Stimulated activated CD4-positive, alpha-beta T cell treated with anti-CD3 and anti-CD28 coated beads, Interleukin-4, amount 100 ng/mL, for 48 hours (primary cell): ENCODE measurements at regions not wholly inside any gene's neighbourhood (a gene's known extent, or its start where the extent isn't known, plus 50 kb on each side); places are given as distances from the start of the nearest gene placed in this dataset.
"Not testable (repeated sequence)": the region's sequence is repeated elsewhere in the genome, so short reads cannot be mapped to it uniquely, and the experiment has no call there.

Source experiments
- DNase-seq, 2 donors: peaks; one replicate each; pipeline ENCODE4 v3.0.0-alpha.2; 2020; ENCODE audit warnings: low read depth in 2 of 2

DNA sequence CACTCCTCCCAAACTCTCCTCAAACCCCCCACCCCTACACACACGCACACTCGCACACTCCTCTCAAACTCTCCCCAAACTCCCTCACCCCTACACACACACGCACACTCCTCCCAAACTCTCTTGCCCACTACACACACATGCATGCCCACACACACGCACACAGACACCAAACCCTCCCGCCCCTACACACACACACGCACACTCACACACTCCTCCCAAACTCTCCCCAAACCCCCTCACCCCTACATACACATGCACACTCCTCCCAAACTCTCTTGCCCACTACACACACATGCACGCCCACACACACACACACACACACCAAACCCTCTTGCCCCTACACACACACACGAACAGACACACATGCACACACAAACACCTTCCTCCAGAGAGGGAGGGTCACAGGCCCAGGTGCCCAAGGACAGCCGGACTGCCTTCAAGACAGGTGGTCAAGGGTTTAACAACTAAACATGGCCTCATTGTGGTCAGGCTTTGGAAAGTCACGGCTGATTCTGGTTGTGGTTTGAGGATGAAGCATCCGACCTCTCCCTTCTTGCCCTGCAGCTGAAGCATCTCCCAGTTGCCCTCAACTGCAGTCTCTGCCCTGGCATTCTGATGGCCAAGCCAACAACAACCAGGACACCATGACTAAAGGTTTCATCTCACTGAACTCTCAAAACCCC lies 72.3 kb upstream of the SNTG2 start:
- no peak for DNase-seq

DNA sequence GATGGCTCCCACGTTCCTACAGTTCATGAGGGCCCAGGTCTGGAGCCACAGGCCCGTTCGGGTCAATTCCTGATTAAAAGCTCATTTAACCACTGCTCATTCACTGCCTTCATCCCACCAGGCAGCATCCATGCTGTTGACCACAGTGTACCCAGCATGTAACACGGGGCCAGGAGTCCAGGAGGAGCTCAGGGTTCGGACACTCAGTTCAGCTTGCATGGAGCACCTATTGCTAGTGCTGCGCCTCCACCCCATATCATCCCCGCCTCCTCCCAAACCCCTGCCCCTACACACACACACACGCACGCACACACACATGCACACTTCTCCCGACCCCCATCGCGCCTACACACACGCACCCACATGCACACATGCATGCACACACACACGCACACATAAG lies 72.9 kb upstream of the SNTG2 start:
- no peak for DNase-seq

DNA sequence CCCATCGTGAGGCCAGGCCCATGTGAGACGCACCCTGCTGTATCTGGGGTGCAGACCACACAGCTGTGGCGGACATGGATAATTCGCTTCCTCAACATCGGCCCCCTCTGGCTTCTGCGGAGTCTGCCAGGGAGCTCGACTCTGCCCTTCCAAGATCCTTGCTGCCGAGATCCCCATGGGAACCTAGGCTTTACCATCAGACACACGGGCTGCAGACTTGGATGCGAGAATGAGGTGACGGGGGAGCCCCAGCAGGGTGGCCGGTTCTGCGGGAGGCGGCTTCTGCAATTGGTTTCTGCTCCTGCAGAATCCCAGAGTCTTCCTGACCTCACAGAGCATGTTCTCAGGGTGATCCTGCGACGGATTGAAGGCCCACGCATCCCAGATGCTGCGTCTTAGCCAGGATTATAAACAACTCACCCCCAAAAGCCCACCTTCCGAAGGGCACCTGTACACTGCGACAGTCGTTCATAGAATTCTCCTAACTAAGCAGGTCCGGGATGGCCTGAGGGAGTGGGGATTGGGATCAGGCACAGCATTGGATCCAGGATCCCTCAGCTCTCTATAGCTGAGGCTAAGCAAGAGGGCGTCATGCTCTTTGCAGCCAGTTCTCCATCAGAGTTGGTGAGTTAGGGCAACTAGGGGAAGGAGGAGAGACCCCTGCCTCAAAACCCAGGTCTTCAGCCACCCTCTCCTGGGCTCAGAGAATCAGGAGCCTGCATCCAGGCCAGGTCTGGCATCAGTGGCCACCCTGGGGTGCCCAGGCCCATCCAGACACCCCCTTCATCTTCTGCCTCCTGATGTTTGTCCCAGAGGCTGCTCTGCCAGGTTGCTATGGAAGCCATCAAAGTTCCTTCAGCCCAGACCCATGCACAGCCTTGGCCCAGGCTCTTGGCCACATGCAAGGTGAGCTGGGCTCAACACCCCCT lies 74.7 kb upstream of the SNTG2 start:
- no peak for DNase-seq

DNA sequence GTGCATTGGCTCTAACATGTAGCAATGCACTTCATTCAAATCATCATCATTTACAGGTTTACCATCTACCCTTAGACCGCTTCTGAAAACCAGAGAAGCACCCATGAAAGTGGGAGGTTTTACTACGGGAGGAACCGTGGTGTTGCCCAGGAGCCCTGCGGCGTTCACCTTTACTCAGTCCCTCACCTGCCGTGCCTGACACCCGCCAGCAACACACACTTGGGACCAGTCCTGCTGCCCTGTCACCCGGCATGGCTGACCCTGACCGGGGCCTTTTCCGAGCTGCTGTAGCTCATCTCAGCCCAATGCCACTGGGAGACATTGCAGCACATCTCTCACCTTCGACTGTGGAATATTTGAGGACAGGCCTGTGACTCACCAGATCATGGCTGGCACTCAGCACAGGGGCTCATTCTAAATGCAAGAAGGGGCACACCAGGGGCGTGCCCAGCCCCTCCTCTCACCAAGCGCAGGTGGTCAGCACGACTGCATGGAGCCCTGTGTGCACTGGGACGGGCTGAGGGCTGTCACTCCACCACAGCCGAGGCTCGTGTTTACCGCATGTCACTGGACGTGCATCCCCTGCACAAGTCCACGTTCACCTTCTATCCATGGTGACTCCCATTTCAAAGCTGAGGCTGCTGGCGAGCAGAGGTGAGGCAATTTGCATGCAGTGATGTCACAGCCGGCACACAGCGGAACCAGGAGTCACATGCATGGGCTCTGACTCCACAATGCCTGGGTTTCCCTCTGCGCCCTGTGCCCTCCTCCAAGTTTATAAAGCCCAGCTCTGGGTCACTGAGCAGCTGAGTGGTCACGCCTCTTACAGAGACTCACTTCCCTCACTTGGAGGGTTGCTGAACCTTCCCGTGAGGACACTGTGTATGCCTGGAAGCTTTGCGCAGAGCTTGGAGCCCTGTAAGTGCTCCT lies 76.7 kb upstream of the SNTG2 start:
- no peak for DNase-seq

DNA sequence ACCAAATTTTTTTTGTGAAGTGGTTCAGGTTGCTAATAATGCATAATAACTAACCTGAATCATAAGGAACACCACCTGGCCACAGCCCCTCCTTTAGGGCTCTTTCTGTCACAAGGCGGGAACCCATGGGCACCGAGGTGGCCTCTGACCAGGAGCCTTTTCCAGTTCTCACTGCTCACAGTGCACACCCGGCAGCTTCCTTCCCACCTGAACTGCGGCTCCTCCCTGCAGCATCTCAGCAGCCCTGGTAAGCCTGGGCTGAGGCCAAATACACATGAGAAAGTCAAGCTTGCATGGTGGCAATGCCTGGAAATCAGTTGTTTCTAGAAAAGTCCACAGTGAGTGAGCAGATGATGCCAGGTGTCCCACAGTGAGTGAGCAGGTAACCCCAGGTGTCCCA lies 77.6 kb upstream of the SNTG2 start:
- no peak for DNase-seq

DNA sequence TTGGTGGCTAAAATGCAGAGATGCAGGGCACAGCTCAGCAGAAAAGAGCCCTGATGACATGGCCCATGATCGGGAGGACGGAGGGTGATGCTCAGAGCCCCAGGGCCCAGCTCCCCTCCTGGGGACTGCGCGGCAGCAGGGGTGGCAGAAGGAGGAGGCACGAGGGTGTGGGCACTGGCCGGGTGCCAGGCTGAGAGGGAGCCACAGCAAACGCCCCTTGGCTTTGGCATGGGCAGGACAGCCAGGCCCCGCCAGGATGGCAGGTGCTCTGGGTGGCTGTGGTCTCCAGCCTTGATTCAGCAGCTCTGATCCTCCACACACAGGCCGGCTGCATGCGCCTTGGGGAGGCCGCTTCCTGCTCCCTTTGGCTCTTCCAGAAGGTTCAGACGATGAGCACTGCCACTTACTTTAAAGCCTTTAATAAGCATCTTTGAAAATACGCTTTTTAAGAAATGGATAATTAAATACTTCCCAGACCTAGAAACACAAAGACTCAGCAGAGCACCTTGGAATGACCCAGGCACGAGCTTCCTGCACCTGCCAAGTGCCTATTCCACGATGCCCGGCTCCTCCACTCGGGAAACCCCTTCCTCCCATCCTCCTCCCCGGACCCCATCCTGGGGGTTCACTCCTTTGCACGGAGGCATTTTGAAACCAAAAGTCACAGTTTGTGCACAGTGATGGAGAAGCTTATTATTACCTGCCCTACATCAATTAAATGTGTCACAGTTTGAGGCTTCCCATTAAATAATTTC lies 78.5 kb upstream of the SNTG2 start:
- DNase-seq: no peak

DNA sequence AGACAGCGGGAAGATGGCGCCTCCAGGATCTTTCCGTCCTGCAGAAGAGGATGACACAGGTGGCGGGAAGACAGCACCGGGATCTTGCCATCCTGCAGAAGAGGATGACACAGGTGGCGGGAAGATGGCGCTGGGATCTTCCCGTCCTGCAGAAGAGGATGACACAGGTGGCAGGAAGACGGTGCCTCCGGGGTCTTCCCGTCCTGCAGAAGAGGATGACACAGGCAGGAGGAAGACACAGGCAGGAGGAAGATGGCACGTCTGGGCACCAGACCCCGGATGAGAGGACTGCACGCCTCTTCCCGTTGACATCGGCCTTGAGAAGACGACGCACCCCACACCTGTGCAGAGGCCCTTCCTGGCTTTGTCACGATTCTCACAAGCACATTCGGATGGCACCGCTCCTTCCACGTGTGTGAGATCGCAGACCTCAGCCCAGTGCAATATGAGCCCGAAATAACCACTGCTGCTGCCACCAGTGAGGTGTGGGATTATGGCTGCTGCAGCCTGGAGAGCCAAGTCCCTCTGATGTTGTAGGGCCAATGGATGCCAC lies 79.4 kb upstream of the SNTG2 start:
- no peak for DNase-seq

DNA sequence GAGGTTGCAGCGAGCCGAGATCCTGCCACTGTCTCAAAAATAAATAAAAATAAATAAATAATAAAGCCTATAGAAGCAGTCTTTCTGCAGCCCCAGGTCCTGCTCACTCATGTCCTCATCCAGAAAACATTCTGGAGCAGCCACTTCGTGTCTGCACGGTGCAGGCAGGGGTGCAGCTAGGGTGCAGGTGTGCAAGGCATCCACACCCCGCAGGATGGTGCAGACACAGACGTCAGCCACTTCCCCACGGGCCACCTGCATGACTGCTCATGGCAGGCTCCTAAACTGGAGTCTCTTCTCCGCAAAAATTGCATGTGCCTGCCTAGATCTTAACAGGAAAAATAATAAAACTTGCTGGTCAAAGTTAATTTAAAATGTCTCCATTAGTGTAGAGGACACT lies 80.2 kb upstream of the SNTG2 start:
- no peak for DNase-seq

DNA sequence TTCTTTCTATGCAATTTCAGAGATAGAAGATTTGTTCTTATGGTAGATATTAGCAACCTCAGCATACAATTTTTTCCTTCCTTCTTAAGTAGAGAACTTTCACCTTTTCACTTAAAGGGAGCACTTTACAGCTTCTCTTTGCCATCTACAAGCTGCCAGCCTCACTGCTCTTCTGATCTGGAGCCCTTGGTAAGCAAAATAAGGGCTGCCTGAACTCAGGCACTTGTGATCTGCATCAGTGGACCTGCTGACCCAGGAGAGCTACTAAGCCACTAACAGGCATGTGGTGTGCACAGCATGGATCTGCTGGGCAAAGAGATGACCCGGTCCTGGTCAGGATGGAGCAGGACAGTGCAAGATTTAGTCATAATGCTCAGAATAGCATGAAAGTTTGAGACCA lies 80.8 kb upstream of the SNTG2 start:
- DNase-seq: no peak

DNA sequence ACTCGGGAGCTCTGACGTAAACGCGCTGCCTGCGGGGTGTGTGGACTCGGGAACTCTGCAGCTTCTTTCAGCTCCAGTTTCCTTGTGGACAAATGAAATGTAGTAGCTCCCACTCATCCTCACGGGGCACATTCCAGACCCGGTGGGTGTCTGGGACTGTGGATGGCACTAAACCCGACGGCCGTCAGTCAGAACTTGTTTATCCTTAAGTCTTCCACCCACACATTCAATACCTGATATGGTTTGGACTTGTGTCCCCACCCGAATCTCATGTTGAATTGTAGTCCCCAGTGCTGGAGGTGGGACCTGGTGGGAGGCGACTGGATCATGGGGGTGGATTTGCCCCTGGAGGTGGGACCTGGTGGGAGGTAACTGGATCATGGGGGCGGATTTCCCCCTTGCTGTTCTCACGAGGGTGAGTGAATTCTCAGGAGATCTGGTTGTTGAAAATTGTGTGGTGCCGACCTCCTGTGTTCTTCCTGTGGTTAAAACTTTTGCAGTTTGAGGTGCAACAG lies 81.2 kb upstream of the SNTG2 start:
- DNase-seq: no peak

DNA sequence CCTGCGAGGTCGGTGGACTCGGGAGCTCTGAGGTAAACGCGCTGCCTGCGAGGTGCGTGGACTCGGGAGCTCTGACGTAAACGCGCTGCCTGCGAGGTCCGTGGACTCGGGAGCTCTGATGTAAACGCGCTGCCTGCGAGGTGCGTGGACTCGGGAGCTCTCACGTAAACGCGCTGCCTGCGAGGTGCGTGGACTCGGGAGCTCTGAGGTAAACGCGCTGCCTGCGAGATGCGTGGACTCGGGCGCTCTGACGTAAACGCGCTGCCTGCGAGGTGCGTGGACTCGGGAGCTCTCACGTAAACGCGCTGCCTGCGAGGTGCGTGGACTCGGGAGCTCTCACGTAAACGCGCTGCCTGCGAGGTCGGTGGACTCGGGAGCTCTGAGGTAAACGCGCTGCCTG lies 81.8 kb upstream of the SNTG2 start:
- DNase-seq: not testable (repeated sequence)

DNA sequence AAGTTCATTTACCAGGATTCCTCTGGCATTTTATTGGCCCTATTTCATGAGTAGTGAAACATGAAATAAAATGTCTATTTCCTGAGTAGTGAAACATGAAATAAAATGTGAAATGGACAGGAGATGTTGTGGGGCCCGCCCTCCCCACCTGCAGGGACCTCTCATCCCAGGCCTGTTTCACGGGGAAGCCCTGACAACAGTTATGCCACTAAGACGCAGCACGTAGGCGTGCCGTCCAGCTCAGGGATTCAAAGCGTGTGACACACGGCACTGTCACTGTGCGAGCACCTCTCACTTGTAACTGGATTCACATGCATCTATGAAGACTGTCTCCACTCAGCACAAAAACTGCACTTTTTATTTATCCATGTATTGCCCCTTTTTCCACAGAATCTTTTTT lies 83.4 kb upstream of the SNTG2 start:
- DNase-seq: no peak

DNA sequence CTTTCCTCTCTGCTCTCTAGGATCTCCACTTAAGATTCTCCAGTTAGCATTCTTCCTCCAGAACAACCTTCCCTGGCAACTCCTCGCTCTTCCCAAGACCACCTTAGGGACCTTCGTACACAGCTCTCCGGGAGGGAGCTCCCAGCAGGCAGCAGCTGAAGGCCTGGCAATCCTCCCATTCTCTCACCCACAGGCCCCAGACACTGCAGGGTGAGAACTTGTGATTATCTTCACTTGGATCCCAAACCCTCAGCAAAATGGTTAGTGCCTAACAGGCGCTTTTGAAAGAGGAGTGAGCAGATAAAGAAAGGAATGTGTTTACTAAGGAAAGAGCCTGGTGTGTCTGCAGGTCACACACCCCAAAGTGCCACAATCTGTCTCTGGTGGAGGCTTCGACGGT lies 83.8 kb upstream of the SNTG2 start:
- no peak for DNase-seq

DNA sequence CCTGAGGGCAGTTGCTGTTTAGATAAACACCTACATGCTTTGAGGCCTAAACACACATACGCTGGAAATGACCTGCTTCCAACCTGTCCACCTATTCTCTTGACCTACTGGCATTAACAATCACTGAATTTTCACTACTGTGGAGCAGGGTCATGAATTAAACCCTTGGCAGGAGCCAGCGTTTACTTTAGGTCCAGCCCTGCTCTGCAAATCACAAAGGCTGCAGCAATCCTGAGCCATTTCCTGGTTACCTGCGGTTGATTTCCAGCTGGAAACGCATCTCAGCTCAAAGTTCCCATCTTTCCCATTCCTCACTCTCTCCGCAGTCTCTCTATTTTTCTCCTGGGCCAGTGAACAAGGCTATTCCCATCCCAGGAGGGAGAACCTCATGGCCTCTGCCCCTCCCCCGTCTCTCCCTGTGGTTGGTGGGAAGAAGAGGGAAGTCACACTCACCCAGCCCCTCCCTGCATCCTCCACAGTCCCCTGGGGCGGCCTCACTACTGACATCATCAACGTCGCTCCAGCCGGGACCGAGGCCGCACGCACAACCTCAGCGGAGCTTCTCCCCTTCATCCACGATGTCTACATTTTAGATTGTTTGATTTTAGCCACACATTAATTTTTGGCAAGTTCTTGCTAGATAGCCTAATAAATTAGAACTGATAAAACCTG lies 84.5 kb upstream of the SNTG2 start:
- no peak for DNase-seq

DNA sequence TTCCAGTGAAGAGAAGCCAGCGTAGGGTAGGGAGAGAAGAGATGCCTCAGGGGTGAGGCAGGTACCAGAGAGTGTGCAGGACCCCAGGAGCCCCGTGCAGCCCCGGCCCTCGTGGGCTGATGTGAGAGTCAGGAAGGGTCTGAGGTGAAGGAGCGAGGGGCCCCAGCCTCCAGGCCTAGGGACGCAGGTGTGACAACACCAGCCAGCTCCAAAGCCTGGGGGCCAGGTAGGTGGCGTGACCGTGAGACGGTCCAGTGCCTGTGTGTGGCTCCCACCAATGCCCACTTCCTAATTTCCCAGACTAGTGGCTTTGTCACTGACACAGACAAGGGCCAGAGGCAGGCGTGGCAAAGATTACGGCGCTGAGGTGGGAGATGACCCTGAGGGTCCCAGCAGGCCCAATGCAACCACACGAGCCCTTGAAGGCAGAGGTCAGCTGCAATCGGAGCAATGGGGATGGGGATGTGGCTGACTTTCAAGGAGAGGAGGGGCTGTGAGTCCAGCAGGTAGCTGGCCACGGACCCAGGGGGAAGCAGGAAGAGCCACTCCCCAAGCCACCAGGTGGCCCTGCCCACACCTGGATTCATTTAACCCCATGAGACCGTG lies 86.0 kb upstream of the SNTG2 start:
- DNase-seq: no peak

DNA sequence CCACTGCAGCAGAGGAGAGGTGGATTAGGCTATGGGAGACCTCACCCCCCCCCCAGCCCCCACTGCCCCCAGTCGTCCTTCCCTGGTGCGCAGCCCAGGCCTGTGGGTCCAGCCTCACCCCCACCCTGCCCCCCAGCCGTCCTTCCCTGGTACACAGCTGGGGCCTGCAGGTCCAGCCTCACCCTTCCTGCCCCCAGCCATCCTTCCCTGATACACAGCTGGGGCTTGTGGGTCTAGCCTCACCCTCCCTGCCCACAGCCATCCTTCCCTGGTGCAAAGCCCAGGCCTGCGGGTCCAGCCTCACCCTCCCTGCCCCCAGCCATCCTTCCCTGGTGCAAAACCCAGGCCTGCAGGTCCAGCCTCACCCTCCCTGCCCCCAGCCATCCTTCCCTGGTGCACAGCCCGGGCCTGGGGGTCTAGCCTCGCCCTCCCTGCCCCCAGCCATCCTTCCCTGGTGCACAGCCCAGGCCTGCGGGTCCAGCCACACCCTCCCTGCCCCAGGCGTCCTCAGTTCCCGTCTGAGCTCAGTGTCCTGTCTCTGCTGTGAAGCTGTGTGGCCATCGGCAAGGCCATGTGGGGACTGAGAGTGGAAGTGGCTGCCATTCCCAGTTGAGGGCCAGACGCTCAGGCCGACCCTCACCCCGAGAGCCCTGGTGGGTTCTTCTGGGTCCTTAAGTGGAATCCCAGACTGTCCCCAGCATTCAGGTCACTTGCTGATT lies 86.8 kb upstream of the SNTG2 start:
- DNase-seq: no peak

DNA sequence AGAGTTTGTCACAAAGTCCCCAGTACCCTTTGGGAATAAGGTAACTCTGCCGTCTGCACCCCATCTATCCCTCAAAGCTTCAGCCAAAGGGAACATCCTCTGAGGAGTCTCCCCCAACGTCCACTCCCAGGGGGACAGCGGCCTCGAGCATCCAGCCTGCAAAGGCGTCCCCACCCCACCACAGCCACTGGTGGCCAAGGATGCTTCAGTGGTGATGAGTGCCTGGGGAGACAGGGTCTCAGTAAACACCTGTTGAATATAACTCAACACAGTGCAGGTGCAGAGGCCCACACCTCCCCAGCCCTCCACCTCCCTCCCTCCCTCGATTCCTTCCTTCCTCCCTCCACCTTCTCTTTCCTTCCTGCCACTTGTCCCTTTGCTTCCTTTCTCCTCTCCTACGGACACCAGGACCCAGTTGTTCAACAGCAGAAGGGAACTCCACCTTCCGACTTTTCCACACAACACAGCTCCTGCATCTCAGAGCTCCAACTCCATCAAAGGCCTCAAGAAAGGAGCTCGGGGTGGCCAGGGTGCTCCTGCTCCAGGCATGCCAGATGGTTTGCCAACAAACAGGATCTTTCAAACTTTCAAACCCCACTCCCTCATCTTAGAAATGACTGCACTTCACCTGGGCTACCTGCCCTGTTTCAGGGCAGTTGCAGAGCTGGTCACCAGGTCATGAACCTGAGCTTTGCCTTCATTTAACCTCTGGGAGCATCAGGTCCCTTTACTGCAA lies 87.8 kb upstream of the SNTG2 start:
- no peak for DNase-seq

DNA sequence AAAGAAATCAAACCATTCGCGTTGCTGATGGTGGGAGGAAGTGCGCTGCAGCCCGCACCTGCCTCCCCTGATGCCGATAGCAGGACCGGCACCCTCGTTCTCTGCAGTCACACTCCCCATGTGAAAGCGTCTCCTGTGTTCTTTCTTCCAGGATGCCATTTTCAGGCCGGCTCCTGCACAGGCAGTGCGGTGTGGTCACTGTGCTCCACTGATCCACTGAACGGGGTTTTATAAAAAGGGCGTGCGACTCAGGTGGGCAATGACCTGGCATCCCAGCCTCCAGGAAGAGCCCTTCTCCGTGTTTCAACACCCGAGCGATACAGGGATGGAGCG lies 88.3 kb upstream of the SNTG2 start:
- DNase-seq: no peak
